DMS153 (cell line): ENCODE measurements at regions not wholly inside any gene's neighbourhood (a gene's known extent, or its start where the extent isn't known, plus 50 kb on each side); places are given as distances from the start of the nearest gene placed in this dataset.
A peak's percentile ranks its signal among the peaks of the same experiment; 100 is the strongest.

ENCODE experiments used
- DNase-seq: peaks from one replicate; lab custom pipeline; 2025; lab: John Stamatoyannopoulos, UW

DNA sequence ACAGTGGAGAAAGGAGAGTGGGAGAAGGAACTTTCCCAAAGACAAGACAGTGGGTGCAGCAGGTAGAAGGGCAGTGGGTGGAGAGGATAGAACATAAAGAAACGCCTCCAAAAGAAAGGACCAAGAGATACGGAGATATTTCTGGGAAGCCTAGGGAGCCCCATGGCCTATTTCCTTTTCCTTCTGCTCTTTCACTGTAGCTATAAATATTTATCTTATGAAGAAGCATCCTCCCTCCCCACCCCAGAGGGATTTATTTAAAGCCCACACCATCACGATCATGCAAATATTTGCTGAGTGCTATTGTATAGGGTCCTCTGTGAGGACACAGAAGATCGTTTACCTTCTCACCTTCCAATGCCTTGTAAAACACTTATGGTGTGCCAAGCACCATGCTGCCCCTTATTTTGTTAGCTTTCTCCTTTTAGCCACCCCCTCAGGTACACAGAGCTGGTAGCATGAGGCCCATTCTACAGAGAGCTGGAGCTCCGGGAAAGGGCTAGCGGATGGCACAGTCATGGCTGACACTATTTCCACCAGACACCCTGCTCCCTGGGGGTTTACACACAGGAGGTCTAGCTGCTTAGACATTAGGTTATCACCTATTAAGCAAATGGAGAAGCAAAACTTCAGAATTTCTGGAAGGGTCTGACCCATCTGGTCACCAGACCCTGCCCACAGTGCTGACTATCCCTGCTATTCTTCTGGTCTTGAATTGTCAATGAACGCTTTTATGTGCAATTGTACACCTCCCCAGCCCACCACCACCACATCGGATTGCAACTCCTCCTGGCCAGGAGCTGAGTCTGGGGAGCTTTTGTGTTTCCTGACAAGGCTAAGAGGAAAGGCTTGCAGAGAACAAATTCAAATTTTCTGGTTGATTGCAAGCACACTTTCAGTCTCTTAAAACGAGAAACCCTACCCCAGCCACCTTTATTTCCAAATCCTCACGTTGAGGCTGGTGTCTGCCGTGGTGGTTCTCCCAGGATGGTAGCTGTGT lies 91.8 kb upstream of the KLF7 start:
- DNase-seq = peak; percentile 56

DNA sequence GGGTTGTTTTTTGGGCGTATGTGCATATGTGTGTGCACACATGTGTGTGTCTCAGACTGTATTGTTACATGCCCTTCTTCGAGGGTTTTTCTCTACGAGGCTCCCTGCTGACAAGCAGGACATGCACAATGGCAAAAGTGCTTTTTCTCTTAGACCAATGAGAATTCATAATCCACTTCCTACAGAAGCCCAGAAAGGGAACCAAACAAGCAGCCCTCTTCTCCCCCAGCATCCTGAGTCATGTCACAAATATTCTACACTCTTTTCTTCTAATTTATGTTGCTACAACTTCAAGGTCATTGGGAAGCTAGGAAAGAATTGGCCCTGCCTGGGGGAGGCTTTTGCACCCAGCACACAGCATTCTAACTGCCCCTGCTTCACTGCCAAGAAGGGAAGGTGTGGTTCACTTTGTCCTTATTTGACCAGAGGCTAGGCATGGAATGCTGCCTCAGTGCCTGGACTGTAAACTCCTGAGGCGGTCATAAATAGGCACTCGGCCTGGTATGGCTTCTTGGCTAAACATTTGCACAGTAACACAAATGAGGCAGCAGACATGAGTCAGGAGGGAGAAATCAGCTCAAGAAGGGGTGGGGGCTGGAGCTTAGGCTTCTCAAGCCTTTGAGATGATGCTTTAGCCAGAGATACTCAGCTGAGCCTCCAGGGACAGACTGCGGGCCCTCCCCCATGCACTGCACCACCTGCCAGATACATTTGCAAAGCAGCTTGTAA lies 92.7 kb upstream of the KLF7 start:
- peak; percentile 24 for DNase-seq

DNA sequence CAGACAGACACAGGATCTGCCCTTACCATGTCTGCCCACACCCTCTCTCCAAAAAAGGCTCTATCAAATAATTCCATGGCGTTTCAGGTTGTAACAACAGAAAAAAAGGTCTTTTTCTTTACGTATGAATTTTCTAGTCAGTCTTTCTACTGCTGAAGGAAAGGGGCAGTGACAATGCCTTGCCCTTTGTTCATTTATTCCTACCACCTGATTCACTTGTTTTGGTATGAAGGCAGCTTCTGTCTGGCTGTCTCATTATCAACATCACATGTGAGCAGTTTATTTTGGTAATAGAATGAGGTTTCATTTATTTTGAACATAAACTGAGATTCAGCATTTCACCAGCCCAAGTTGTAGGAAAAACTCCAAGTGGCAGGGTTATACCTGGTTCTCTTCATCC lies 94.3 kb upstream of the KLF7 start:
- DNase-seq = no peak

DNA sequence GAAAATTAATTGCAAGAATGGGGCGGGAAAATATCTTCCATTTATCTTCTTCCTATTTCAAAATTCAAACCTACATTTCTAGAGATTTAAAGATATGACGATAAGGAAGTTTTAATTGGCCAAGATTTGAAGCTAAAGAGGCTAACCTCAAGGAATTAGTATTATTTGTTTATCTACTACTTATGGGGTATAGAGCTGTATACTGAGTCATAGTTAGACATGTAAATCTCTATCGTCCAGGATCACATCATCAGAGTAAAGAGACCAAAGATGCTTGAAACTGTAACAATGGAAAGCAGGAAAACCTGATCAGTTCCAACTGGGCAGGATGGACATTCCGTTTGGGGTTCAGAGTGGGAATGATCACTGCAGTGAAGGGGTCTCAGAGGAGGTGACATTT lies 95.2 kb upstream of the KLF7 start:
- DNase-seq = no peak

DNA sequence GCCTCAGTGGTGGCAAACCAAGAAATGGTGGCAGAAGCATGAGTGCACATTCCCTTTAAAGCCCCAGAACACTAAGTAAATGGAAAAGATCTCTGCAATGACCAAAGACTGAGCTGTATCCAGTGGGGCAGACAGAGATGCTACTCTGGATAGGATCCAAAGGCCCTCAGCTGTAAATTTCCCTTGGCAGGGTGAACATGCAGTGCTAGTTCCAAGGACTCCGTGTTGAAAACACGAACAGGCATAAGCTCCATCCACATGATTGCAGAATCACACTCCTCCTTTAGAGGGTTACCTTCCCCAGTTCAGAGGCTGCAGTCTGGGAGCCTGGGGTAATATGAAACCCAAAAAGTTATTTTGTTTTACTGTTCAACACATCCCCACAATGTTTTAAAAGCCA lies 98.6 kb upstream of the KLF7 start:
- DNase-seq = no peak

DNA sequence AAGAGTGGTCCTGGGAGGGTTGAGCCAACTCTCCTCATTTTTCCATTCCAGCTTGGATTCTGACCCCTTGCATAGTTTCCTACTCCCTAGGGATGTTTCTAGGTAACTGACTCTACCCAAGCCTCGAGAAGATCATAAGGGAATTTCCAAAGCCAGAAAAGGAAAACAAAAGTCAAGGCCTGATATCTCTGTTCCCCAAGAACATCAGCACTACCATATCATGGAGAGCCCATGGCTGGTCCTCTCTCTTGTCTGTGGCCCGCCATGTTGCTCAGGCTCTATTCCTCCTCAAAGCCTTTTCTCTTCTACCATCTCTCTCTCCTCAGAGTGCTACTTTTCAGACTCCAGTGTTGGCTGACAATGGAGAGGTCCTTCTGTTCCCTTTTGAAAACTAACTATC lies 99.6 kb upstream of the KLF7 start:
- DNase-seq = no peak

DNA sequence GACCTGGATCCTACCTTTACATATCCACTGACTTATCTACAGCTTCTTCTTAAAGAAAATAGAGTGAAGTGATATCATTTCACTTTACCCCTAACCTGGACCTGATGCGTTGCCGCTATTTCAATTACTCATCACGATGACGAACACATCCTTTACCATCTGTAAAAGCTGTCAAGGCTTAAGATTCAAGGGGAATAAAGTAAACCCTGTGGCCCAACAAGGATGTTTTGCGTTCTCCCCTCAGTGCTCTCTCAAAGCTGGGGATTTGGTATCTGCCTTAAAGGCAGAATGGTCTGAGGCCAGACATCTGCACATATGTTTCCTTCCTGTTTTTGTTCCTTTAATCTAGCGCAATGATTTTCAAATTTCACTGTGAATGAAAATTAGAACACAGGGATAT lies 100.1 kb upstream of the KLF7 start:
- DNase-seq = no peak

DNA sequence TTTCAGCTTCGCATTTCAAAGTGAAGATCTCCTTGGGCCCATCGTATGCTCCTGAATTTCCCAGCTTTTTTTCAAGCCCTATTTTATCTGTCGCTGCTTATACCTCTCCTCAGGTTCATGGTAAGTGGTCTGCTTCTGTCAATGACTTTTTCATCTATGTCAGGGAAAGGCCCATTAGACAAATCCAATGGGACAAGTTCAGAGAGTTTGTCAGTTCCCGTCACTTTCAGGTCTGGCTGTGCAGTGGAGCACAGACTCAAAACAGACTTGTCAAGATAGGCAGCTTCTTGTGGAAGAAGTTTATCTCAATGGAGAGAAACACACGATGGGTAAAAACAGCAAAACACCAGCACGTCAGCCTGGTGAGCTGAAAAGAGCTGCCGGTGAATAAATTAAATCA lies 100.9 kb upstream of the KLF7 start:
- no peak for DNase-seq

DNA sequence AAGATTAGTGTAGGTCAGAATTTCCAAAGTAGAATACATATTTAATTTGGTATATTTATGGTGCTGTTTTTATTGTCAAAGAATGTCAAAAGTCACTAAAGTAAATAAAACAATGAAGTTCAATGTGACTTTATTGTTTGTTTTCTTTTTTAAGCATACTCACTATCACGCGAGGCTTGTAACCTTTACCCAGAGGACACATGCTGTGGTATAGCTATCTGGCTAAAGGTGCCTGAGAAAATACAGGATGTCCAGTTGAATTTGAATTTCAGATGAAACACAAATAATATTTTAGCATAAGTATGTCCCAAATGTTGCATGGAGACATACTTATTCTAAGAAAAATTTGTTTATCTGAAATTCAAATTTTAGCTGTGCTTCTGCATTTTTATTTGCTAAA lies 103.3 kb upstream of the KLF7 start:
- no peak for DNase-seq

DNA sequence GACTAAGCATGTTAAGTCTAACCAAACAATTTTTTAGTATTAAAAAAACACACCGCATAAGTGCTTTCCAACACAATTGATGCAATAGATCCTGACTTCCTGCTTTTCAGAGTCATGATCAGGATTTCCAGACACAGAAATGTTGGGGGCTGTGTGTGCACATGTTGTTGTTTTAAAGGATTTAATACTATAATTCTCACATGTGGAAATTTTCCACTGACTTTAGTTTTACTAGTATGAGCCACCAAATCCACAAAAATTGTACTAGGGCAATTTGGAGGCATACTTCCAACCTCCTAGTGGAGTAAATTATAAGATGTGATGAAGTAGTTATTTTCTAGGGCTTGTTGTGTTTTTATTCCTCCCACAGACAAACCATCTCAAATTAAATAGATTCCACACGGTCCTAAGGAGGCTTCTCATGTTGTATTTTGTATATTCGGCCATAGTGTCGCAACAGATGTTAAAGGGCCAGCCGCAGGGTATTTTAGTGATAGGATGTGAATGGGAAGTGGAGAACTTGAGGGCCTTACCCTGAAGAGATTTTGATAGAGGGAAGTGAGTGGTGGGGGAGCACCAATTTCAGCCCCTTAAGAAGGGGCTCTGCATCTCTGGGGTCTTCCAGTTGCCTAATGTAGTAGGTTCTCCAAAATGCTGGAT lies 108.9 kb upstream of the KLF7 start:
- DNase-seq = no peak

DNA sequence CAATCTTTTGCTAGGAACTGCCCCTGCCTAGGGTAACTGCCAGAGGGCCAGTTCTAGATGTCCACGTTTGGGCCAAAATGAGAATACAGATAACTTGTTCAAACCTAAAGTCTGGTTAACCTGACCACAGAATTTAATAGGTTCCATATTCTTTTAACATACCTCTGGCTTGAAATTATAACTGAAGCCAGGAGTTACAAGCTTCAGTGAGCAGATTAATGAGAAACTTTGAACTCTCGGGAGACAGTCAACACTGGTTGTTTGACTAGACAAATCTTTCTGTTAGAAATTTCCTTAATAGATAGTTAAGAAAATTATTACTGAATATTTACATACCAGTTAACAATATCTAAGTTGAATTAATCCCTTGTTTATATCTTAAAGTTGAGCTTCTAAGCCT lies 110.0 kb upstream of the KLF7 start:
- no peak for DNase-seq

DNA sequence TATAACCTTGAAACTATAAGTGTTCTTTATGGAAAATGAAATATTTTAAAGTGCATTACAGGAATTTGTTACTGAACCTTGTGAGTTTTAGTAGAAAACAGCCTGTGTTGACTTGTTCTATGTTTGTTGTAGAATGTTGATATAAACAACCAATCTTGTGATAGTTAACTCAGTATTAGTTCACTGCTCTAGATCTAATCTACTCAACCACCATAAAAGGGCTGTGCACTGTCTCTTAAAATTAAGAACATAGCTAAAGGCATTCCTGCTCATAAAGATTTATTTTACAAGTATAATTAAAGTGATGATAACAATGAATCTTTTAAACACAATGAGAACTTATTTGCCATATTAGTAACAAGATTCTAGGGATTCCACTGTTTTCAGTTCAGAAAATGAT lies 110.5 kb upstream of the KLF7 start:
- DNase-seq = no peak

DNA sequence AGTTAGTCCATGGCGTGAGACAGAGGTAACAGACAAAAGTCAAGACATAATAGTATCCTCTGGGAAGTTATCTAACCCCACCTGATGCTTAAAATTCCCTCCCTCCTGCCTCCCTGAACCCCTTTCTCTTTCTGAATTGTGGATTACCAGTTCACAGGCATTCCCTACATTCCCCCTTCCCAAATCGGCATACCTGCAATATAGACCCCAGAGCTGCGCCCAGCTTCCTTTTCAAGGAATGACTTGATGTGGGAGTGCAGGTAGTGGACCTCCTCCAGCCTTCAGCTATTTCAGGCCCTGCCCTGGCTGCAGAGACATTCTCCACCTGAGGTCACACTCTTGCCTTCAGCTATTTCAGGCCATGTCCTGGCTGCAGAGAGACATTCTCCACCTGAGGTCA lies 111.1 kb upstream of the KLF7 start:
- DNase-seq = no peak

DNA sequence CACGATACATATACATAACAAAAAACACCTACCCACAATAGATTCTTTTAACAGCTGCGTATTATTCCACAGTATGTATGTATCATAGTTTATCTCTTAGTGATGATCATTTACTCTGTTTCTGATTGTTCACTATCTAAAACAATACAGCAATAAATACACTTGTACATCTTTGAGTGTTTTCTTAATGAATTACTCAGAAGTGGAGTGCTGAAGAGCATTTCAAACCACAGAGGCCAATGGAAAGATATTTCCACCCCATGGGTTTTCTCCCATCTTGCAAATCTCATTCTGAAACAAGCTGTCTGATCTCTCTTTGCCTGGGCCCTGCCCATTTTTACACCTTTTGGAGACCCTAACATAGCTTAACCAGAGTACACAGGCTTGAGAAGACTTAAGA lies 113.8 kb upstream of the KLF7 start:
- DNase-seq = no peak

DNA sequence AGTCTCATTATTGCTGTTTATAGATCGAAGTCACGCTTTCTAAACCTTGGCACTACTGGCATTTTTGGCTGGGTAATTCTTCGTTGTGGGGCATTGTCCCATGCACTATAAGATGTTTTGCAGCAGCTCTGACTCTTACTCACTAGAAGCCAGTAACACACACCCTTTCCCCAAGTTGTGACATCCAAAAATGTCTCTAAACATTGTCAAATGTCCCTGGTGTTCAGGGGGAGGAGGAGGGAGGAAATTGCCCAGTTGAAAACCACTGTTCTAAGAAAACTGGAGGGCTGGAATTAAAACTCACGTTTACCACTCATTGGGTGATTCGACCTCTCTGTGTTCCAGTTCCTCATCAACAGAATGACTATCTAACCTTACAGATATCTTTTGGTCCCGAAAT lies 115.7 kb upstream of the KLF7 start:
- DNase-seq = no peak

DNA sequence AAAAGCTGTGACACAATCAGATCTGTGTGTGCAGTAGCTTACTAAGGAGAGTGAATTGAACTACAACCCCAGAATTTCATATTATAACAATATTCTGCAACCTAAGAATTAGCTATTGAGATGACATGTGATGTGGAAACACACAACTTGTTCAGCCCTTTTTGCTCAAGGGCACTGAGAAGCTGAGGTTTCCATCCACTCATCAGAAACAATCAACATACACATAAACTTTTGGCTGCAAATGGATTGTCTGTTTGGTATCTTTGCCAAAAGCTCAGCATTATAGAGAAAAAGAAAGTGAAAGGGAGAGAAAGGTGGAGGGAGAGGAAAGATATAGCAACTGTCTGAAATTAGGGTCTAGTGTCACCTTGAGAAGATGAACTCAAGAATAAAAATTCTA lies 117.2 kb upstream of the KLF7 start:
- DNase-seq = no peak

DNA sequence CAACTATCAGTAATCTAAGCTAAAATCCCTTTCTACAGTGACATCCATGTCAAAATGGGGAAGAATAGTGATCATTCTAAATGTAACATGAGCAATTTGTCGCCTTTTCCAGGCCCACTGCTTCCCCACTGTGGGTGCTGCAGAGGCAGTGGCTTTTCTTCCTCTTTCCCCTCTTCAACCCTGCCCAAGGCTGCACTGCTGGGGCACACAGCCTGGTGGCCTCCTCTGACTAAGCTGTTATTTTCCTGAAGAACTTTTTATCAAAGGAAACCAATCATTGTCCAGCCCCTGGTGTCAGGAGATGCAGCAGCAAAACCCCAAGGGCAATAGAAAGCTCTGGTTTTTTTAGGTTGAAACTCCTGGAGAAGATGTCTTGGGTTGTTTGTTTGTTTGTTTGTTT lies 117.6 kb upstream of the KLF7 start:
- no peak for DNase-seq

DNA sequence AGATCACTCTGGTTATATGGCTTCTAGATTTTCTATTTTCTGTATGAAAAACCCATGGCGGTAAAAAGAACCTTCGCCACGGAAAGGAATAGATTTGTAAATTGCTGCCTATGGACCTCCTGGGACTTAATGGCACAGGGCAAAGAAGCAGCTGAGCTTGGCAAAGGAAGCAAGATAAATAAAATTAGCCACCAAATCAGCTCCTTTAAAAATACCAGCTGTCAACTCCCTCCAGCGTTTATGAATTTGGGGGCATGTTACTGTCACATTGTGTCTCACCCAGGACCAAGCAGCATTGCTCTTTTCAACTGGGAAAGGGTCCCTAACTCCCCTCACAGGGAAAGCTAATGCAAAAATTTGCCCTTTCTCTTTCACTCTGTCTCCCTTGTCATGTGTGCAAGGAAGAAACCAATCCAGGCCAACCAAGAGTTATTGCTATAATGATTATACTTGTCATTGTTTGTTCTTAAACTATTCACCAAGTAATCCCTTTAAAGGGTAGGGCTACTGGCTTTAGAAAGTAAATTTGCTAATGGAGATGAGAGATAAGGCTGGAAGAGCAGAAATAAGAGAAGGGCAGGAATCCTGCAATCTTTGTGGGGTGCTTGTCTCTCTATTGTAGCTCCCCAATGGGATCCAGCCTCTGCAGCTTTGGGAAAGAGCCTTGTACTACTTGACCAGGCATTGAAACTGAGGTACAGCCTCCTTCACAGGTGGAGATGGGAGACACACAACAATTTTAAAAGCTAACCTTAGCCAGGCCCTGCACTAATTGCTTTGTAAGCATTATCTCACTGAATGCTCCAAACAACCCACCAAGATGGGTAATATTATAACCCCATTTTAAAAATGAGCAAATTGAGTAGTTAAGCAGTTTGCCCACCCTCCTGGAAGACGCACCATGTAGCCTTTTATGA lies 119.1 kb upstream of the KLF7 start:
- no peak for DNase-seq

DNA sequence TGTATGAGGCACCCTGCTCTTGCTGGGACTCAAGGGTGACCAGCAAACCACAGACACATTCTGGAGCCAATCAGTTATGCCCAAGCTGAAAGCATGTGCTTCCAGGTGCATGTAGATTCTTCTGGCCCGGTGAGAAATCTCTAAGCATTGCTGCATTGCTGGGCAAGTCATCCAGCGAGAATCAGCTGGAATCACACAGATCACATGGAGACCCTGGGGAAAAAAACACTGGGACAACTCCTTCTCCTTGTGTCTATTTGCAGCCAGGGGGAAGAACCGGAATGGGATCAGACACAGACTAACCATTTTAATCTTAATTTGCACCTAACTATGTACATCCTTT lies 119.7 kb upstream of the KLF7 start:
- no peak for DNase-seq

DNA sequence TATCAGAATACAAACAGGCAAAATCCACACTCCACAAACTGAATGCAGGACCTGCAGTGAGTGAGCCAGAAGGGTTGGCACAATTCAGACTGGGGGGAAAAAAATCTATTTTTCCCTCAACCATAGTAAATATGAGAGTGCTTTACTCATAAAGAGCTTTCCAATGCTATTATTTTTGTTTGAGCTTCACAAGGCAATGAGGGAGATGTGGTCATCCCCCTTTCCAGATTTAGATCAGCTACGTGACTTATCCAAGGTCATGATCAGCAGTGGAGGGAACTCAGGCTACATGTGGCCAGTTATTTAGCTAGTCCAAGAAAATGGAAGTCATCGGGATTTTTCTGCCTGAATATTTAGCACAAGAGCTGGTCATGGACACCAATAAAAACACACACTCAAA lies 120.4 kb upstream of the KLF7 start:
- no peak for DNase-seq

DNA sequence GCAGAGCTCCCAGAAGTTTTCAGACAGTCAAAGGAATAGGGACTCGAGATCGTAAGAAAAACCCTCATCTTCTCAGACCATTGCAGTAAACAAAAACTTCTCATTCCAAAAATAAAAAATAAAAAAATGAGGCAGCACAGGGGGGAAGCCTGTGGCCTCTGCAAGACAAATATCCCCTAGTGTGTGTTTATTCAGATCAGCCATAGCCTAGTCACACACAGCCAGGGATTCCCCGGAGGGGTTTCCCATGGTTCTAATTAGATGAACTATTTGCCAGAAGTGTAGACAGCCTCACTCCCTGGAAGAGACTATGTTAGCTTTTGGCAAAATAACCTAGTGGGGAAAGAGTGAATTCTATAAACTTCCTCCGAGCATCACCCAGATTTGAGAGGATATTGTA lies 122.9 kb upstream of the KLF7 start:
- DNase-seq = no peak
